HCT116 (cell line): ENCODE measurements at regions not wholly inside any gene's neighbourhood (a gene's known extent, or its start where the extent isn't known, plus 50 kb on each side); places are given as distances from the start of the nearest gene placed in this dataset.
A peak's percentile ranks its signal among the peaks of the same experiment; 100 is the strongest.

ENCODE experiments used
- ATAC-seq: fragments of 200-7000 bp; cut with Tn5 transposase; 2 replicates; pipeline ENCODE4 v1.9.1; 2020; ENCODE audit warnings: mild to moderate bottlenecking, moderate library complexity
- BruUV-seq: library from RNA; stranded (reverse); fragments of 400-500 nt; replicated peaks from 2 replicates; lab custom pipeline; 2021; lab: Mats Ljungman, UMichigan
- CTCF ChIA-PET: fragments of 300-600 bp; sonication (Branson Sonifier 250); formaldehyde crosslinking; loops from one replicate; lab custom pipeline; 2021; ENCODE audit warnings: antibody characterized with exemption; lab: Charles Lee
- POLR2A ChIA-PET: fragments of 300-600, 350-600 bp; sonication (Branson Sonifier 250); formaldehyde crosslinking; loops from one replicate; lab custom pipeline; 2021; ENCODE audit warnings: antibody characterized with exemption; lab: Charles Lee
- RAD21 ChIA-PET, 2 experiments: fragments of 300-600 bp; sonication (Branson Sonifier 250); formaldehyde crosslinking; loops; one replicate each; lab custom pipeline; 2023; ENCODE audit warnings: low total read pairs in 2 of 2; ENCODE audit not compliant: uncharacterized antibody in 2 of 2, unreplicated experiment in 2 of 2, low non-redundant PET in 1 of 2; lab: Charles Lee
- DNase-seq: peaks from one replicate; pipeline ENCODE4 v3.0.0-alpha.2; 2010; ENCODE audit warnings: low read depth, low spot score
- H2AFZ ChIP-seq: fragments of 200-600 bp; shearing (Covaris generic), sonication (generic); 2 replicates; pipeline ENCODE4 v1.6.1; 2017; ENCODE audit warnings: low read depth, mixed run types, mixed read lengths, antibody characterized with exemption, low read length; ENCODE audit not compliant: poor library complexity, severe bottlenecking
- H3K27ac ChIP-seq: 2 replicates; pipeline ENCODE4 v1.5.1; 2012; ENCODE audit warnings: low read depth, low read length
- H3K27me3 ChIP-seq: fragments of 200-600 bp; sonication (generic); 2 replicates; pipeline ENCODE4 v1.6.1; 2016; ENCODE audit warnings: mixed run types, low read length, mixed read lengths; ENCODE audit not compliant: insufficient read depth
- H3K36me3 ChIP-seq, 2 experiments: fragments of 200-500 bp in 1 of 2; fragments of 200-600 bp in 1 of 2; sonication (Bioruptor generic) in 1 of 2; sonication (generic) in 1 of 2; 2 replicates each; pipeline versions ENCODE4 v1.5.1 to v1.6.1; 2014 to 2016; ENCODE audit warnings: low read length in 2 of 2, inconsistent platforms in 1 of 2, mixed read lengths in 1 of 2, mixed run types in 1 of 2; ENCODE audit not compliant: insufficient read depth in 2 of 2, control insufficient read depth in 1 of 2
- H3K4me1 ChIP-seq, 2 experiments: fragments of 200-600 bp in 1 of 2; sonication (generic) in 1 of 2; 2 replicates each; pipeline versions ENCODE4 v1.5.1 to v1.6.1; 2012 to 2017; ENCODE audit warnings: low read length in 2 of 2, inconsistent platforms in 1 of 2, mild to moderate bottlenecking in 1 of 2, mixed read lengths in 1 of 2, mixed run types in 1 of 2, moderate library complexity in 1 of 2; ENCODE audit not compliant: insufficient read depth in 2 of 2, control insufficient read depth in 1 of 2
- H3K4me2 ChIP-seq: fragments of 200-600 bp; sonication (generic); 2 replicates; pipeline ENCODE4 v1.6.1; 2017; ENCODE audit warnings: mixed run types, low read length, mixed read lengths
- H3K4me3 ChIP-seq, 2 experiments: fragments of 200-600 bp in 1 of 2; sonication (generic) in 1 of 2; replicated peaks in 1 of 2; 2 replicates each; pipeline ENCODE4 v1.5.1; 2011 to 2016; ENCODE audit warnings: low read length in 2 of 2, control low read depth in 1 of 2, low read depth in 1 of 2, mild to moderate bottlenecking in 1 of 2, mixed read lengths in 1 of 2, mixed run types in 1 of 2
- H3K79me2 ChIP-seq: fragments of 200-600 bp; sonication (generic); 2 replicates; pipeline ENCODE4 v1.6.1; 2017; ENCODE audit warnings: mild to moderate bottlenecking, mixed run types, low read length, moderate library complexity, mixed read lengths; ENCODE audit not compliant: insufficient read depth
- H3K9ac ChIP-seq: fragments of 200-600 bp; sonication (generic); 2 replicates; pipeline ENCODE4 v1.6.1; 2016; ENCODE audit warnings: low read length, mixed read lengths
- H3K9me2 ChIP-seq: fragments of 200-600 bp; sonication (generic), shearing (Covaris generic); 2 replicates; pipeline ENCODE4 v1.6.1; 2017; ENCODE audit warnings: mixed run types, mild to moderate bottlenecking, moderate library complexity; ENCODE audit not compliant: insufficient read depth
- H3K9me3 ChIP-seq, 2 experiments: fragments of 200-500 bp in 1 of 2; fragments of 200-600 bp in 1 of 2; sonication (Bioruptor generic) in 1 of 2; sonication (generic) in 1 of 2; 2 replicates each; pipeline ENCODE4 v1.6.1; 2014 to 2017; ENCODE audit warnings: low read length in 2 of 2, mixed read lengths in 2 of 2, inconsistent platforms in 1 of 2, low read depth in 1 of 2, mild to moderate bottlenecking in 1 of 2, mixed run types in 1 of 2, moderate library complexity in 1 of 2; ENCODE audit not compliant: control insufficient read depth in 1 of 2, insufficient read depth in 1 of 2
- H4K20me1 ChIP-seq: fragments of 200-600 bp; sonication (generic), shearing (Covaris generic); 2 replicates; pipeline ENCODE4 v1.6.1; 2017; ENCODE audit warnings: mixed run types, mild to moderate bottlenecking, moderate library complexity; ENCODE audit not compliant: insufficient read depth
- CTCF ChIP-seq, 3 experiments: fragments of 200-600 bp in 1 of 3; sonication (generic) in 1 of 3; IDR thresholded peaks in 2 of 3; conservative IDR thresholded peaks in 1 of 3; 2 replicates each; pipeline ENCODE4 v1.5.1; 2012 to 2017; ENCODE audit warnings: low read depth in 2 of 3, low read length in 2 of 3, antibody characterized with exemption in 1 of 3, borderline replicate concordance in 1 of 3, control low read depth in 1 of 3, mild to moderate bottlenecking in 1 of 3, mixed read lengths in 1 of 3, mixed run types in 1 of 3, moderate library complexity in 1 of 3; ENCODE audit not compliant: insufficient read depth in 1 of 3
- EGR1 ChIP-seq: IDR thresholded peaks from 2 replicates; pipeline ENCODE4 v1.6.1; 2012; ENCODE audit warnings: low read depth
- EZH2phosphoT487 ChIP-seq: fragments of 200-600 bp; IDR thresholded peaks from 2 replicates; pipeline ENCODE4 v1.6.1; 2018; ENCODE audit warnings: antibody characterized with exemption, borderline replicate concordance
- POLR2A ChIP-seq: IDR thresholded peaks from 2 replicates; pipeline ENCODE4 v1.7.0; 2011; ENCODE audit warnings: borderline replicate concordance; ENCODE audit not compliant: insufficient read depth, insufficient read length; ENCODE audit errors: extremely low read depth
- POLR2AphosphoS5 ChIP-seq: IDR thresholded peaks from 2 replicates; pipeline ENCODE4 v1.6.1; 2011; ENCODE audit warnings: mild to moderate bottlenecking, low read depth, low read length, moderate library complexity
- REST ChIP-seq: IDR thresholded peaks from 2 replicates; pipeline ENCODE4 v1.6.1; 2012; ENCODE audit warnings: low read depth
- SP1 ChIP-seq: IDR thresholded peaks from 2 replicates; pipeline ENCODE4 v1.6.1; 2012; ENCODE audit warnings: low read depth
- ZBTB33 ChIP-seq: IDR thresholded peaks from 2 replicates; pipeline ENCODE4 v1.6.1; 2011; ENCODE audit warnings: mild to moderate bottlenecking, low read length, moderate library complexity; ENCODE audit not compliant: insufficient replicate concordance; ENCODE audit errors: extremely low read depth
- intact Hi-C: fragments of 100-400 bp; cut with micrococcal nuclease; formaldehyde crosslinking; loops from 2 replicates; pipeline ENCODE4 v1.10.0; 2022
- TF ChIP-seq, protein P1 (sequence below): IDR thresholded peaks from 2 replicates; pipeline ENCODE4 v1.6.1; 2012

DNA sequence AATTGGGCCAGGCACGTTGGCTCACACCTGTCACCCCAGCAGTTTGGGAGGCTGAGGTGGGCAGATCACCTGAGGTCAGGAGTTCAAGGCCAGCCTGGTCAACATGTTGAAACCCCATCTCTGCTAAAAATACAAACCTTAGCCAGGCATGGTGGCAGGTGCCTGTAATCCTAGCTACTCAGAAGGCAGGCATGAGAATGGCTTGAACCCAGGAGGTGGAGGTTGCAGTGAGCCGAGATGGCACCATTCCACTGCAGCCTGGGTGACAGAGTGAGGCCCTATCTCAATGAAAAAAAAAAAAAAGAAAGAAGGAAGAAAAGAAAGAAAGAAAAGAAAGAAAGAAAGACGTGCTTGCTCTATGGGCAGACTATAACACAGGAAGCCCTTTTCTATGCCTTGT, 84.4 kb downstream of the FOXL1 start:
- intact Hi-C loops, result no loop called here
- Histone ChIP-seq H3K4me1 (peaks cover 26 to 58% of the 10 kb centered on the region in 2 experiments), H3K9me2 (no peaks in the 10 kb centered on the region), H4K20me1 (no peaks in the 10 kb centered on the region), H3K9ac (no peak overlapping the region), H3K4me3 (no peak overlapping the region), H2AFZ (no peak overlapping the region), H3K9me3 (peaks cover 0 to 11% of the 10 kb centered on the region in 2 experiments; a peak in 1 of 4 replicates), H3K27me3 (no peaks in the 10 kb centered on the region), H3K27ac (no peak overlapping the region), H3K4me2 (peak overlapping the region; percentile 94; the same call in 1 of the 2 replicates), H3K36me3 (no peaks in the 10 kb centered on the region)
- DNase-seq (no peak), ATAC-seq (no peak)
- POLR2A ChIA-PET, result no interaction called here
- CTCF ChIA-PET, result no interaction called here
- RAD21 ChIA-PET, result no interaction called here
- BruUV-seq, result no TSS peak
- no peak for TF ChIP-seq REST
- TF ChIP-seq POLR2AphosphoS5, result no peak
- no peak for TF ChIP-seq CTCF (IDR thresholded peaks at IDR 0.05 in 2 of 3, conservative IDR thresholded peaks at IDR 0.05 in 1 of 3; ENCODE audit: borderline replicate concordance in 1 of 3, insufficient read depth in 1 of 3, low read depth in 2 of 3, low read length in 2 of 3)
- no peak for TF ChIP-seq POLR2A
- no peak for TF ChIP-seq EZH2phosphoT487
- no peak for TF ChIP-seq SP1
- TF ChIP-seq ZBTB33, result no peak
- TF ChIP-seq EGR1, result no peak
- TF ChIP-seq, protein P1, sequence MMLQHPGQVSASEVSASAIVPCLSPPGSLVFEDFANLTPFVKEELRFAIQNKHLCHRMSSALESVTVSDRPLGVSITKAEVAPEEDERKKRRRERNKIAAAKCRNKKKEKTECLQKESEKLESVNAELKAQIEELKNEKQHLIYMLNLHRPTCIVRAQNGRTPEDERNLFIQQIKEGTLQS, result no peak
- TF ChIP-seq, all 23 proteins: peak for 0
- no peaks in the 10 kb centered on the region for H3K79me2 ChIP-seq
